Gastrocnemius medialis (tissue), 4 donors: ENCODE measurements at regions not wholly inside any gene's neighbourhood (a gene's known extent, or its start where the extent isn't known, plus 50 kb on each side); places are given as distances from the start of the nearest gene placed in this dataset.

Experiments used
- ATAC-seq, 2 donors: fragments of 150-250 bp; one replicate each; pipeline ENCODE4 v1.9.1; 2016
- DNase-seq, 2 donors: peaks; one replicate each; pipeline ENCODE4 v3.0.0-alpha.2; 2019
- H3K27ac ChIP-seq, 4 donors: fragments of 200-600 bp; sonication (generic); 1 replicate in 1 of 4; 2 replicates in 3 of 4; pipeline ENCODE4 v1.5.1; 2016 to 2018; ENCODE audit warnings: mild to moderate bottlenecking in 2 of 4, moderate library complexity in 1 of 4
- H3K27me3 ChIP-seq, 3 donors: fragments of 200-600 bp; sonication (generic) in 2 of 3; 1 replicate in 1 of 3; 2 replicates in 2 of 3; pipeline versions ENCODE4 v1.5.1 to v1.6.0; 2016 to 2019; ENCODE audit warnings: mild to moderate bottlenecking in 1 of 3, moderate library complexity in 1 of 3
- H3K36me3 ChIP-seq, 2 donors: fragments of 200-600 bp; sonication (generic) in 1 of 2; one replicate each; pipeline ENCODE4 v1.5.1; 2017 to 2018
- H3K4me1 ChIP-seq, 2 donors: fragments of 200-600 bp; sonication (generic) in 1 of 2; one replicate each; pipeline ENCODE4 v1.5.1; 2016 to 2017; ENCODE audit warnings: mild to moderate bottlenecking in 2 of 2
- H3K4me3 ChIP-seq, 4 donors: fragments of 200-600 bp; sonication (generic) in 3 of 4; 1 replicate in 1 of 4; 2 replicates in 3 of 4; pipeline ENCODE4 v1.5.1; 2016 to 2019; ENCODE audit warnings: mild to moderate bottlenecking in 2 of 4
- H3K9me3 ChIP-seq, 3 donors: fragments of 200-600 bp; sonication (generic) in 2 of 3; 1 replicate in 1 of 3; 2 replicates in 2 of 3; pipeline ENCODE4 v1.5.1; 2016 to 2019
- POLR2A ChIP-seq, 2 donors: fragments of 450-650 bp; IDR thresholded peaks; one replicate each; pipeline ENCODE4 v1.6.1; 2017; ENCODE audit warnings: antibody characterized with exemption in 2 of 2, mild to moderate bottlenecking in 2 of 2, moderate library complexity in 2 of 2
- in situ Hi-C, 4 donors: fragments of 200-750 bp; cut with MboI; loops; one replicate each; pipeline versions ENCODE4 v1.15.0 to v1.8.0; 2017; ENCODE audit warnings: low sequenced_read_pairs in 4 of 4
- intact Hi-C: fragments of 100-400 bp; cut with DNase I; formaldehyde crosslinking; loops from one replicate; pipeline ENCODE4 v1.15.1; 2023; ENCODE audit warnings: low total_unique reads
- TF ChIP-seq, protein P1 (sequence below), 5 experiments: fragments of 450-650 bp in 3 of 5; fragments of 200-600 bp in 2 of 5; sonication (generic) in 2 of 5; IDR thresholded peaks in 4 of 5; conservative IDR thresholded peaks in 1 of 5; 1 replicate in 4 of 5; 2 replicates in 1 of 5; pipeline ENCODE4 v1.5.1; 2016 to 2019; ENCODE audit warnings: antibody characterized with exemption in 5 of 5, mild to moderate bottlenecking in 3 of 5, moderate library complexity in 3 of 5

DNA sequence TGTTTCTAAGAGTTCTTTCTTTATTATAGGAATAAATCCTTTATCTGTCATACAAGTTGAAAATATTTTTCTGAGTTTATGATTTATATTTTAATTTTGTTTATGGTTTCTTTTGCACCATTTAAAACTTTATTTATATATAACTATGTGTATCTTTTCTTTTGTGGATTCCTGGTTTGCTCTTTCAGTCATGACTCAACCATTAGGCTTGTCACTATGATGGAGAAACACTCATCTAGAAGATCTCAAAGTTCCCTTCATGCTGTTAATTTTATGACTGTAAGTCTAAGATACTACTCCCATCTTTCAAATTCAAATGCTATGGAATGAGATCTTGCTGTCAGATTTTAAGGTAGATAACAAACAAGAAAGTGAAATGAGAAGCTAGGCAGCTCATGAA, 199.5 kb downstream of the INHBA start:
- Histone ChIP-seq H3K27ac (no peak overlapping the region), H3K27me3 (no peaks in the 10 kb centered on the region), H3K4me1 (no peaks in the 10 kb centered on the region), H3K9me3 (no peaks in the 10 kb centered on the region), H3K36me3 (no peaks in the 10 kb centered on the region), H3K4me3 (no peak overlapping the region)
- TF ChIP-seq POLR2A (IDR thresholded peaks at IDR 0.05), result no peak
- TF ChIP-seq, protein P1, sequence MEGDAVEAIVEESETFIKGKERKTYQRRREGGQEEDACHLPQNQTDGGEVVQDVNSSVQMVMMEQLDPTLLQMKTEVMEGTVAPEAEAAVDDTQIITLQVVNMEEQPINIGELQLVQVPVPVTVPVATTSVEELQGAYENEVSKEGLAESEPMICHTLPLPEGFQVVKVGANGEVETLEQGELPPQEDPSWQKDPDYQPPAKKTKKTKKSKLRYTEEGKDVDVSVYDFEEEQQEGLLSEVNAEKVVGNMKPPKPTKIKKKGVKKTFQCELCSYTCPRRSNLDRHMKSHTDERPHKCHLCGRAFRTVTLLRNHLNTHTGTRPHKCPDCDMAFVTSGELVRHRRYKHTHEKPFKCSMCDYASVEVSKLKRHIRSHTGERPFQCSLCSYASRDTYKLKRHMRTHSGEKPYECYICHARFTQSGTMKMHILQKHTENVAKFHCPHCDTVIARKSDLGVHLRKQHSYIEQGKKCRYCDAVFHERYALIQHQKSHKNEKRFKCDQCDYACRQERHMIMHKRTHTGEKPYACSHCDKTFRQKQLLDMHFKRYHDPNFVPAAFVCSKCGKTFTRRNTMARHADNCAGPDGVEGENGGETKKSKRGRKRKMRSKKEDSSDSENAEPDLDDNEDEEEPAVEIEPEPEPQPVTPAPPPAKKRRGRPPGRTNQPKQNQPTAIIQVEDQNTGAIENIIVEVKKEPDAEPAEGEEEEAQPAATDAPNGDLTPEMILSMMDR (IDR thresholded peaks at IDR 0.05 in 4 of 5, conservative IDR thresholded peaks at IDR 0.05 in 1 of 5), result no peak
- no peak for ATAC-seq
- intact Hi-C loops, result no loop called here
- no peak for DNase-seq
- in situ Hi-C loops, result loop anchor here in 1 of 4 donors (25.0 kb wide), 1 partner anchor 91 kb away; no protein-coding TSS in a partner anchor

DNA sequence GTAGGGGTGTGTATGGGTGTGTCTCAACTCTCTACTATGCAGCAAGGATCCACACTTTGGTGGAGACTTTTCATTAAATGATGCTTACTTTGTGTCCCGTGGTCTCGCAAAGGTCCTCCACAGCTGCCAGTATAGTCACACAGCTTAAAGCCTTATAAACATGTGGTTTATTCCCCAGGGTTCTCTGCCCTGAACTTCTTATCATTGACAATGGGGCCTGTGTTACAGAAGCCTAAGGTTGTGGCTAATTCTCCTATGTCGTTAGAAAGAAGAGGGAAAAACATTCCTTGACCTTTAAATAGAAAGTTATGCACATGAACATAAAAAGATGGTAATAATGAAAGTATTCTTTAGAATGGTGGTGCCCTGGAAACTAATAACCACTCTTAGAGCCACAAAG, 201.4 kb downstream of the INHBA start:
- intact Hi-C loops (no loop called here), in situ Hi-C loops (loop anchor here in 1 of 4 donors (25.0 kb wide), 1 partner anchor 89 kb away; no protein-coding TSS in a partner anchor)
- H3K27ac ChIP-seq, result no peak overlapping the region
- ATAC-seq (no peak), DNase-seq (no peak)
- H3K36me3 ChIP-seq, result no peaks in the 10 kb centered on the region
- H3K27me3 ChIP-seq, result no peaks in the 10 kb centered on the region
- H3K9me3 ChIP-seq, result no peaks in the 10 kb centered on the region
- H3K4me3 ChIP-seq, result no peak overlapping the region
- H3K4me1 ChIP-seq, result no peaks in the 10 kb centered on the region
- TF ChIP-seq, protein P1 (IDR thresholded peaks at IDR 0.05 in 4 of 5, conservative IDR thresholded peaks at IDR 0.05 in 1 of 5), result no peak
- TF ChIP-seq POLR2A (IDR thresholded peaks at IDR 0.05), result no peak

DNA sequence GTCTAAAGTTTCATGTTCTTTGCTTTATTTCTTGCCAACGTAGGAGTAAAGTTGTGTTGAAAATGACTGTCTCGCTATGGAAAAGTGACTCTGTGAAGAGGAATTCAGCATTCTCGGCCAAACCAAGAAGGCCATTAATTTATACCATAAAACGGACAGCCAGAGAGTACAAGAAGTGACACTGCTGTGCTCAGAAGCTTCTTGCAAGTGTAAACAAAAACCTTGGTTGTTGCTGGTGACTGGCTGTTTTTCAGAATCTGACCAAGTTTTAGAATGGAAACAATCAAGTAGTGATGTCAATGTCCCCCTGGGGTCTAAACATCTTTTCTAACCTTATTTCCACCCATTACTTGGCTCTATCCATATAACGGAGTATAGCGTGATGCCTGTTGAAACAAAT, 201.9 kb downstream of the INHBA start:
- Histone ChIP-seq H3K36me3 (no peaks in the 10 kb centered on the region), H3K4me1 (no peaks in the 10 kb centered on the region), H3K27ac (no peak overlapping the region), H3K4me3 (no peak overlapping the region), H3K9me3 (no peaks in the 10 kb centered on the region), H3K27me3 (no peaks in the 10 kb centered on the region)
- ATAC-seq, result no peak
- in situ Hi-C loops (loop anchor here in 1 of 4 donors (25.0 kb wide), 1 partner anchor 89 kb away; no protein-coding TSS in a partner anchor), intact Hi-C loops (no loop called here)
- no peak for DNase-seq
- TF ChIP-seq POLR2A (IDR thresholded peaks at IDR 0.05), result no peak
- TF ChIP-seq, protein P1 (IDR thresholded peaks at IDR 0.05 in 4 of 5, conservative IDR thresholded peaks at IDR 0.05 in 1 of 5), result no peak

DNA sequence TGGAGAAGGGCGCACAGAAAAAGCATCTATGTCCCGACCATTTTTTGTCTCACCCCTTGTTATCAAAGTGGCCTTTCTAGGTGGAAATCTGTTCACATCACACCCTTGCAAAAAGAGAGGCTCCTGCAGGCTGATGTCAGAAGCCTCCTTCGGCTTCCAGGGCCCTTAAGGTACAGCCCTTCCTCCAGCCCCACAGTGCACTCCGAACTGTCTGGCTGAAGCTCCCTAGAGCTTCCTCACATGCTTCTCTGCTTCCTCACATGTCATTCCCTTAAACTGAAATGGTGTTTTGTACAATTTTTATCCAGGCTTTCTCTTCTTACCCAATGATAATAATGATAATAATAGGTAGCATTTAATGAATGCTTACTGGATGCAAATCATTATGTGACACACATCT, 210.3 kb downstream of the INHBA start:
- Histone ChIP-seq H3K4me3 (no peak overlapping the region), H3K9me3 (no peaks in the 10 kb centered on the region), H3K36me3 (no peaks in the 10 kb centered on the region), H3K27ac (no peak overlapping the region), H3K27me3 (no peaks in the 10 kb centered on the region), H3K4me1 (no peaks in the 10 kb centered on the region)
- TF ChIP-seq, protein P1 (IDR thresholded peaks at IDR 0.05 in 4 of 5, conservative IDR thresholded peaks at IDR 0.05 in 1 of 5), result no peak
- no peak for TF ChIP-seq POLR2A (IDR thresholded peaks at IDR 0.05)
- ATAC-seq (no peak), DNase-seq (no peak)
- in situ Hi-C loops (no loop called here), intact Hi-C loops (no loop called here)

DNA sequence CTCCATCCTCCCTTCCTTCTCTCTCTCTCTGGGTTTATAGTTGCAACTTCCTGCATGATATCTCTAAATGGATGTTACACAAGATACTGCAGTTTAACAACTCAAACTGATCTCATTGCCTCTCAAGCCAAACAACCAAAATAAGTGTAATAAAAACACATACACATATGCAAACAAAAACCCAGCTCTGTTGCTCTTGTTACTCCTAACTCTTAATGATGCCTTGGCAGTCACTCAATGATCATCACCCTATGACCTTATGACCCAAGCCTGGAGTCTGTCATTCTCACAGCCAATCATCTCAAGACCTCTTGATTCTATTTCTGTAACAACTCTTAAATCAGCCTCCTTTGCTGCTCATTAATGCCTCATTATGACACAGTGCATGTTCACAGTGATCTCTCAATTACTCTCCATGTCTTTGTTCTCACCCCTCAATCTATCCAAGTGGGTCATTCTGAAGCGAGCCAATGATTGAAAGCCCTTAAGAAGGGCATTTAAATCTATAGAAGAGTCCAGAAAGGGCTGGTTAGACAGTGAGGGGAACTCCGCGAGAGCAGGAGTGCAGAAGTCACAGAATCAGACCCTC, 210.9 kb downstream of the INHBA start:
- no peak for TF ChIP-seq POLR2A (IDR thresholded peaks at IDR 0.05)
- TF ChIP-seq, protein P1 (IDR thresholded peaks at IDR 0.05 in 4 of 5, conservative IDR thresholded peaks at IDR 0.05 in 1 of 5), result no peak
- ATAC-seq, result no peak

More for the DNA sequence above, 210.9 kb downstream of the INHBA start:
- no peaks in the 10 kb centered on the region for H3K36me3 ChIP-seq
- no peak for DNase-seq
- no peak overlapping the region for H3K27ac ChIP-seq
- no peaks in the 10 kb centered on the region for H3K9me3 ChIP-seq
- in situ Hi-C loops (no loop called here), intact Hi-C loops (no loop called here)
- no peaks in the 10 kb centered on the region for H3K4me1 ChIP-seq
- H3K27me3 ChIP-seq, result no peaks in the 10 kb centered on the region
- no peak overlapping the region for H3K4me3 ChIP-seq
